GM12878 (cell line): ENCODE measurements at regions not wholly inside any gene's neighbourhood (a gene's known extent, or its start where the extent isn't known, plus 50 kb on each side); places are given as distances from the start of the nearest gene placed in this dataset.

Source experiments
- ATAC-seq: fragments of 200-7000 bp; cut with Tn5 transposase; 3 replicates; pipeline ENCODE4 v1.9.1; 2020; ENCODE audit warnings: mild to moderate bottlenecking, moderate library complexity
- BruUV-seq: library from RNA; stranded (reverse); fragments of 400-500 nt; replicated peaks from 2 replicates; lab custom pipeline; 2021; lab: Mats Ljungman, UMichigan
- CTCF ChIA-PET: fragments of 300-600 bp; sonication (Branson Sonifier 250); formaldehyde crosslinking; extraction: SDS; loops from one replicate; lab custom pipeline; 2021; ENCODE audit warnings: inconsistent platforms; lab: Yijun Ruan, JAX
- POLR2A ChIA-PET: fragments of 350-600 bp; formaldehyde crosslinking; extraction: SDS; loops from one replicate; lab custom pipeline; 2021; ENCODE audit warnings: inconsistent platforms; lab: Charles Lee
- RAD21 ChIA-PET: fragments of 300-600 bp; sonication (Branson Sonifier 250); formaldehyde crosslinking; loops from one replicate; lab custom pipeline; 2023; ENCODE audit warnings: antibody characterized with exemption; ENCODE audit not compliant: unreplicated experiment; lab: Charles Lee
- SMC1A ChIA-PET: fragments of 300-600 bp; sonication (Branson Sonifier 250); formaldehyde crosslinking; loops from one replicate; lab custom pipeline; 2023; ENCODE audit not compliant: unreplicated experiment, uncharacterized antibody; lab: Charles Lee
- DNase-seq: peaks from one replicate; pipeline ENCODE4 v3.0.0-alpha.2; 2011; ENCODE audit warnings: low read depth, low spot score
- FAIRE-seq: peaks from 3 replicates; lab custom pipeline; 2011; peaks lifted over from hg19 to GRCh38; lab: Jason Lieb, UNC
- H2AFZ ChIP-seq: 2 replicates; pipeline ENCODE4 v1.6.0; 2011; ENCODE audit warnings: low read depth, low read length, control low read depth; ENCODE audit not compliant: control insufficient read depth
- H3K27ac ChIP-seq: 2 replicates; pipeline ENCODE4 v1.5.1; 2011; ENCODE audit warnings: control low read depth; ENCODE audit not compliant: control insufficient read depth, insufficient read depth
- H3K27me3 ChIP-seq, 2 experiments: replicated peaks in 1 of 2; 2 replicates each; pipeline versions ENCODE4 v1.6.0 to v1.6.1; 2011; ENCODE audit warnings: low read length in 1 of 2; ENCODE audit not compliant: control insufficient read depth in 2 of 2, insufficient read depth in 2 of 2
- H3K36me3 ChIP-seq, 2 experiments: 2 replicates each; pipeline ENCODE4 v1.5.1; 2011; ENCODE audit warnings: low read length in 1 of 2; ENCODE audit not compliant: control insufficient read depth in 2 of 2, insufficient read depth in 2 of 2
- H3K4me1 ChIP-seq: 2 replicates; pipeline ENCODE4 v1.6.1; 2011; ENCODE audit warnings: mild to moderate bottlenecking, low read length, moderate library complexity, mixed read lengths; ENCODE audit not compliant: control insufficient read depth, insufficient read depth
- H3K4me2 ChIP-seq: 2 replicates; pipeline ENCODE4 v1.6.0; 2011; ENCODE audit warnings: control low read depth; ENCODE audit not compliant: control insufficient read depth, insufficient read depth
- H3K4me3 ChIP-seq: fragments of 200-600 bp; sonication (generic); 2 replicates; pipeline ENCODE4 v1.5.1; 2016
- H3K79me2 ChIP-seq: 2 replicates; pipeline ENCODE4 v1.6.0; 2011; ENCODE audit warnings: low read length; ENCODE audit not compliant: control insufficient read depth, insufficient read depth
- H3K9ac ChIP-seq: 2 replicates; pipeline ENCODE4 v1.8.0; 2011; ENCODE audit warnings: low read length, control low read depth, mixed read lengths; ENCODE audit not compliant: control insufficient read depth, insufficient read depth
- H3K9me3 ChIP-seq: replicated peaks from 3 replicates; pipeline ENCODE4 v1.5.1; 2011; ENCODE audit warnings: mild to moderate bottlenecking, low read length; ENCODE audit not compliant: control insufficient read depth, insufficient read depth
- H4K20me1 ChIP-seq: 2 replicates; pipeline ENCODE4 v1.6.0; 2011; ENCODE audit not compliant: control insufficient read depth, insufficient read depth
- CTCF ChIP-seq, 3 experiments: IDR thresholded peaks in 2 of 3; conservative IDR thresholded peaks in 1 of 3; 2 replicates each; pipeline ENCODE4 v1.5.1; 2011; ENCODE audit warnings: low read depth in 3 of 3, low read length in 3 of 3, mild to moderate bottlenecking in 3 of 3, control low read depth in 2 of 3, moderate library complexity in 2 of 3, inconsistent platforms in 1 of 3, mixed read lengths in 1 of 3; ENCODE audit not compliant: control insufficient read depth in 2 of 3, insufficient read depth in 1 of 3; ENCODE audit errors: extremely low read depth in 1 of 3
- ESRRA ChIP-seq: IDR thresholded peaks from 2 replicates; pipeline ENCODE4 v1.6.1; 2012; ENCODE audit warnings: mild to moderate bottlenecking, low read length, improper control_type of control experiment
- YBX1 ChIP-seq: fragments of 450-650 bp; IDR thresholded peaks from 2 replicates; pipeline ENCODE4 v1.6.1; 2016; ENCODE audit warnings: antibody characterized with exemption
- WGBS: methylation state at CpG from one replicate; pipeline ENCODE4 v1.1.6; 2016; ENCODE audit warnings: low lambda C conversion rate; ENCODE audit not compliant: insufficient replicate concordance, insufficient coverage; ENCODE audit errors: missing lambda C conversion rate; 5-methylcytosine and 5-hydroxymethylcytosine counted together
- in situ Hi-C: fragments of 300-500 bp; cut with MboI; formaldehyde crosslinking; loops from 9 replicates; pipeline ENCODE4 v1.14.3; 2018; ENCODE audit warnings: mixed read lengths
- intact Hi-C: fragments of 100-400 bp; cut with micrococcal nuclease; formaldehyde crosslinking; loops from one replicate; pipeline ENCODE4 v1.14.2; 2022; ENCODE audit not compliant: unreplicated experiment
- TF ChIP-seq, protein P1 (sequence below): fragments of 150-350 bp; IDR thresholded peaks from 2 replicates; pipeline ENCODE4 v1.6.1; 2016; ENCODE audit warnings: low read depth, low read length
- TF ChIP-seq, protein P2 (sequence below): fragments of 450-650 bp; formaldehyde crosslinking; IDR thresholded peaks from 2 replicates; pipeline ENCODE4 v1.4.0; 2020; ENCODE audit warnings: mild to moderate bottlenecking, moderate library complexity
- TF ChIP-seq, protein P3 (sequence below): IDR thresholded peaks from 2 replicates; pipeline ENCODE4 v1.6.1; 2012; ENCODE audit warnings: low read length, inconsistent platforms
- TF ChIP-seq, protein P4 (sequence below): fragments of 450-650 bp; IDR thresholded peaks from 2 replicates; pipeline ENCODE4 v1.6.1; 2016; ENCODE audit warnings: mild to moderate bottlenecking, moderate library complexity, borderline replicate concordance

GRCh38 chr3:181987736-181988135, 276.0 kb downstream of the SOX2 start:
- ChIA-PET POLR2A (no interaction called here), SMC1A (no interaction called here), RAD21 (no interaction called here), CTCF (no interaction called here)
- H3K4me1 ChIP-seq: no peaks in the 10 kb centered on the region
- H3K4me3 ChIP-seq: no peak overlapping the region
- H3K9me3 ChIP-seq: no peaks in the 10 kb centered on the region; the same call in 2 of the 3 replicates
- no peak overlapping the region for H3K4me2 ChIP-seq
- H2AFZ ChIP-seq: no peak overlapping the region
- no peaks in the 10 kb centered on the region for H3K36me3 ChIP-seq
- no TSS peak for BruUV-seq
- no peak for ATAC-seq
- no peaks in the 10 kb centered on the region for H3K79me2 ChIP-seq
- WGBS: 72% methylated on average over 4 of the region's 4 CpGs
- H3K27ac ChIP-seq: no peak overlapping the region
- H4K20me1 ChIP-seq: no peaks in the 10 kb centered on the region
- no peak for FAIRE-seq
- intact Hi-C loops: no loop called here
- H3K9ac ChIP-seq: no peak overlapping the region
- no peaks in the 10 kb centered on the region; a peak in 1 of 4 replicates for H3K27me3 ChIP-seq
- no peak for DNase-seq
- in situ Hi-C loops: no loop called here
- TF ChIP-seq, protein P1, sequence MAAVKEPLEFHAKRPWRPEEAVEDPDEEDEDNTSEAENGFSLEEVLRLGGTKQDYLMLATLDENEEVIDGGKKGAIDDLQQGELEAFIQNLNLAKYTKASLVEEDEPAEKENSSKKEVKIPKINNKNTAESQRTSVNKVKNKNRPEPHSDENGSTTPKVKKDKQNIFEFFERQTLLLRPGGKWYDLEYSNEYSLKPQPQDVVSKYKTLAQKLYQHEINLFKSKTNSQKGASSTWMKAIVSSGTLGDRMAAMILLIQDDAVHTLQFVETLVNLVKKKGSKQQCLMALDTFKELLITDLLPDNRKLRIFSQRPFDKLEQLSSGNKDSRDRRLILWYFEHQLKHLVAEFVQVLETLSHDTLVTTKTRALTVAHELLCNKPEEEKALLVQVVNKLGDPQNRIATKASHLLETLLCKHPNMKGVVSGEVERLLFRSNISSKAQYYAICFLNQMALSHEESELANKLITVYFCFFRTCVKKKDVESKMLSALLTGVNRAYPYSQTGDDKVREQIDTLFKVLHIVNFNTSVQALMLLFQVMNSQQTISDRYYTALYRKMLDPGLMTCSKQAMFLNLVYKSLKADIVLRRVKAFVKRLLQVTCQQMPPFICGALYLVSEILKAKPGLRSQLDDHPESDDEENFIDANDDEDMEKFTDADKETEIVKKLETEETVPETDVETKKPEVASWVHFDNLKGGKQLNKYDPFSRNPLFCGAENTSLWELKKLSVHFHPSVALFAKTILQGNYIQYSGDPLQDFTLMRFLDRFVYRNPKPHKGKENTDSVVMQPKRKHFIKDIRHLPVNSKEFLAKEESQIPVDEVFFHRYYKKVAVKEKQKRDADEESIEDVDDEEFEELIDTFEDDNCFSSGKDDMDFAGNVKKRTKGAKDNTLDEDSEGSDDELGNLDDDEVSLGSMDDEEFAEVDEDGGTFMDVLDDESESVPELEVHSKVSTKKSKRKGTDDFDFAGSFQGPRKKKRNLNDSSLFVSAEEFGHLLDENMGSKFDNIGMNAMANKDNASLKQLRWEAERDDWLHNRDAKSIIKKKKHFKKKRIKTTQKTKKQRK: no peak
- no peak for TF ChIP-seq YBX1
- TF ChIP-seq, protein P2, sequence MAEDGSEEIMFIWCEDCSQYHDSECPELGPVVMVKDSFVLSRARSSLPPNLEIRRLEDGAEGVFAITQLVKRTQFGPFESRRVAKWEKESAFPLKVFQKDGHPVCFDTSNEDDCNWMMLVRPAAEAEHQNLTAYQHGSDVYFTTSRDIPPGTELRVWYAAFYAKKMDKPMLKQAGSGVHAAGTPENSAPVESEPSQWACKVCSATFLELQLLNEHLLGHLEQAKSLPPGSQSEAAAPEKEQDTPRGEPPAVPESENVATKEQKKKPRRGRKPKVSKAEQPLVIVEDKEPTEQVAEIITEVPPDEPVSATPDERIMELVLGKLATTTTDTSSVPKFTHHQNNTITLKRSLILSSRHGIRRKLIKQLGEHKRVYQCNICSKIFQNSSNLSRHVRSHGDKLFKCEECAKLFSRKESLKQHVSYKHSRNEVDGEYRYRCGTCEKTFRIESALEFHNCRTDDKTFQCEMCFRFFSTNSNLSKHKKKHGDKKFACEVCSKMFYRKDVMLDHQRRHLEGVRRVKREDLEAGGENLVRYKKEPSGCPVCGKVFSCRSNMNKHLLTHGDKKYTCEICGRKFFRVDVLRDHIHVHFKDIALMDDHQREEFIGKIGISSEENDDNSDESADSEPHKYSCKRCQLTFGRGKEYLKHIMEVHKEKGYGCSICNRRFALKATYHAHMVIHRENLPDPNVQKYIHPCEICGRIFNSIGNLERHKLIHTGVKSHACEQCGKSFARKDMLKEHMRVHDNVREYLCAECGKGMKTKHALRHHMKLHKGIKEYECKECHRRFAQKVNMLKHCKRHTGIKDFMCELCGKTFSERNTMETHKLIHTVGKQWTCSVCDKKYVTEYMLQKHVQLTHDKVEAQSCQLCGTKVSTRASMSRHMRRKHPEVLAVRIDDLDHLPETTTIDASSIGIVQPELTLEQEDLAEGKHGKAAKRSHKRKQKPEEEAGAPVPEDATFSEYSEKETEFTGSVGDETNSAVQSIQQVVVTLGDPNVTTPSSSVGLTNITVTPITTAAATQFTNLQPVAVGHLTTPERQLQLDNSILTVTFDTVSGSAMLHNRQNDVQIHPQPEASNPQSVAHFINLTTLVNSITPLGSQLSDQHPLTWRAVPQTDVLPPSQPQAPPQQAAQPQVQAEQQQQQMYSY: no peak
- TF ChIP-seq CTCF (IDR thresholded peaks at IDR 0.05 in 2 of 3, conservative IDR thresholded peaks at IDR 0.05 in 1 of 3; ENCODE audit: control insufficient read depth in 2 of 3, extremely low read depth in 1 of 3, insufficient read depth in 1 of 3, low read depth in 3 of 3, low read length in 3 of 3): no peak
- TF ChIP-seq, protein P3, sequence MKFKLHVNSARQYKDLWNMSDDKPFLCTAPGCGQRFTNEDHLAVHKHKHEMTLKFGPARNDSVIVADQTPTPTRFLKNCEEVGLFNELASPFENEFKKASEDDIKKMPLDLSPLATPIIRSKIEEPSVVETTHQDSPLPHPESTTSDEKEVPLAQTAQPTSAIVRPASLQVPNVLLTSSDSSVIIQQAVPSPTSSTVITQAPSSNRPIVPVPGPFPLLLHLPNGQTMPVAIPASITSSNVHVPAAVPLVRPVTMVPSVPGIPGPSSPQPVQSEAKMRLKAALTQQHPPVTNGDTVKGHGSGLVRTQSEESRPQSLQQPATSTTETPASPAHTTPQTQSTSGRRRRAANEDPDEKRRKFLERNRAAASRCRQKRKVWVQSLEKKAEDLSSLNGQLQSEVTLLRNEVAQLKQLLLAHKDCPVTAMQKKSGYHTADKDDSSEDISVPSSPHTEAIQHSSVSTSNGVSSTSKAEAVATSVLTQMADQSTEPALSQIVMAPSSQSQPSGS: no peak
- TF ChIP-seq, protein P4, sequence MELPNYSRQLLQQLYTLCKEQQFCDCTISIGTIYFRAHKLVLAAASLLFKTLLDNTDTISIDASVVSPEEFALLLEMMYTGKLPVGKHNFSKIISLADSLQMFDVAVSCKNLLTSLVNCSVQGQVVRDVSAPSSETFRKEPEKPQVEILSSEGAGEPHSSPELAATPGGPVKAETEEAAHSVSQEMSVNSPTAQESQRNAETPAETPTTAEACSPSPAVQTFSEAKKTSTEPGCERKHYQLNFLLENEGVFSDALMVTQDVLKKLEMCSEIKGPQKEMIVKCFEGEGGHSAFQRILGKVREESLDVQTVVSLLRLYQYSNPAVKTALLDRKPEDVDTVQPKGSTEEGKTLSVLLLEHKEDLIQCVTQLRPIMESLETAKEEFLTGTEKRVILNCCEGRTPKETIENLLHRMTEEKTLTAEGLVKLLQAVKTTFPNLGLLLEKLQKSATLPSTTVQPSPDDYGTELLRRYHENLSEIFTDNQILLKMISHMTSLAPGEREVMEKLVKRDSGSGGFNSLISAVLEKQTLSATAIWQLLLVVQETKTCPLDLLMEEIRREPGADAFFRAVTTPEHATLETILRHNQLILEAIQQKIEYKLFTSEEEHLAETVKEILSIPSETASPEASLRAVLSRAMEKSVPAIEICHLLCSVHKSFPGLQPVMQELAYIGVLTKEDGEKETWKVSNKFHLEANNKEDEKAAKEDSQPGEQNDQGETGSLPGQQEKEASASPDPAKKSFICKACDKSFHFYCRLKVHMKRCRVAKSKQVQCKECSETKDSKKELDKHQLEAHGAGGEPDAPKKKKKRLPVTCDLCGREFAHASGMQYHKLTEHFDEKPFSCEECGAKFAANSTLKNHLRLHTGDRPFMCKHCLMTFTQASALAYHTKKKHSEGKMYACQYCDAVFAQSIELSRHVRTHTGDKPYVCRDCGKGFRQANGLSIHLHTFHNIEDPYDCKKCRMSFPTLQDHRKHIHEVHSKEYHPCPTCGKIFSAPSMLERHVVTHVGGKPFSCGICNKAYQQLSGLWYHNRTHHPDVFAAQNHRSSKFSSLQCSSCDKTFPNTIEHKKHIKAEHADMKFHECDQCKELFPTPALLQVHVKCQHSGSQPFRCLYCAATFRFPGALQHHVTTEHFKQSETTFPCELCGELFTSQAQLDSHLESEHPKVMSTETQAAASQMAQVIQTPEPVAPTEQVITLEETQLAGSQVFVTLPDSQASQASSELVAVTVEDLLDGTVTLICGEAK: no peak
- TF ChIP-seq ESRRA: no peak
